WI38 (cell line): ENCODE measurements at regions not wholly inside any gene's neighbourhood (a gene's known extent, or its start where the extent isn't known, plus 50 kb on each side); places are given as distances from the start of the nearest gene placed in this dataset.

Source experiments
- H3K4me3 ChIP-seq: 2 replicates; pipeline ENCODE4 v1.5.1; 2011; ENCODE audit warnings: low read depth, mild to moderate bottlenecking, control low read depth, low read length
- TF ChIP-seq, protein P1 (sequence below): IDR thresholded peaks from 2 replicates; pipeline ENCODE4 v1.5.1; 2012; ENCODE audit warnings: low read depth, mild to moderate bottlenecking, control low read depth, low read length

DNA sequence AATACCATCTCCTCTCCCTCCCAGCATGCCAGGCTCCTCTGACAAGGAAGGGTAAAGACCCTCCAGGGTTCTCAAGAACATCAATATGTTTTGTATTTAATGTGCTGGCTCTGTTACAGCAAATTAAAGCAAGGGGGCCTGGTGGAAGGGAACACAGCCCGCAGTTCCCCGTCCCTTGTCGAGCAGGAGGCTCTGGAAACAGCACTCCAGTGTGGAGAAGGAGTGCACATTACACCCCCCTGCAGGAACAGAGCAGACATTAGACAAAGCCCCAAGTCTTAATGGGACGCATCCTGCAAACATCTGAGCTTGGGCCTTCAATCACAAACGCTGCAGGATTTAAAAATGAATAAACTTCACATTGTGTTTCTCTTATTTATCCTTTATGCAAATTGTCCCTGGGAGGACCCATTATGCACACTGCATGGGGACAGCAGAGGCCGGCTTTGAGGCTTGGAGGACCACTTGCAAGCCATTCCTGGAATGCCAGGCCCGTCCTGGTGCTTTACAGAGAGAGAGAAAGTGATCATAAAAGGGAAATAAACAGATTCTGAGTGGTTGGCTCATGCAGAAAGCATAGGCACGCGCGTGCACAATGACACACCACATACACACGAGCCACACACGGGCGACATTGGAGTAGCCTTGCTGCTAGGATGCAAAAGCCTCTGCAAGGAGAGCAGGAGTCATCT, 328.7 kb downstream of the SMAD2 start:
- no peak overlapping the region for H3K4me3 ChIP-seq
- TF ChIP-seq, protein P1, sequence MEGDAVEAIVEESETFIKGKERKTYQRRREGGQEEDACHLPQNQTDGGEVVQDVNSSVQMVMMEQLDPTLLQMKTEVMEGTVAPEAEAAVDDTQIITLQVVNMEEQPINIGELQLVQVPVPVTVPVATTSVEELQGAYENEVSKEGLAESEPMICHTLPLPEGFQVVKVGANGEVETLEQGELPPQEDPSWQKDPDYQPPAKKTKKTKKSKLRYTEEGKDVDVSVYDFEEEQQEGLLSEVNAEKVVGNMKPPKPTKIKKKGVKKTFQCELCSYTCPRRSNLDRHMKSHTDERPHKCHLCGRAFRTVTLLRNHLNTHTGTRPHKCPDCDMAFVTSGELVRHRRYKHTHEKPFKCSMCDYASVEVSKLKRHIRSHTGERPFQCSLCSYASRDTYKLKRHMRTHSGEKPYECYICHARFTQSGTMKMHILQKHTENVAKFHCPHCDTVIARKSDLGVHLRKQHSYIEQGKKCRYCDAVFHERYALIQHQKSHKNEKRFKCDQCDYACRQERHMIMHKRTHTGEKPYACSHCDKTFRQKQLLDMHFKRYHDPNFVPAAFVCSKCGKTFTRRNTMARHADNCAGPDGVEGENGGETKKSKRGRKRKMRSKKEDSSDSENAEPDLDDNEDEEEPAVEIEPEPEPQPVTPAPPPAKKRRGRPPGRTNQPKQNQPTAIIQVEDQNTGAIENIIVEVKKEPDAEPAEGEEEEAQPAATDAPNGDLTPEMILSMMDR = no peak

- TF ChIP-seq, protein P1 = no peak
- H3K4me3 ChIP-seq = no peak overlapping the region
Observed at GRCh38 chr18:47595831-47596501, 334.5 kb downstream of the SMAD2 start.

DNA sequence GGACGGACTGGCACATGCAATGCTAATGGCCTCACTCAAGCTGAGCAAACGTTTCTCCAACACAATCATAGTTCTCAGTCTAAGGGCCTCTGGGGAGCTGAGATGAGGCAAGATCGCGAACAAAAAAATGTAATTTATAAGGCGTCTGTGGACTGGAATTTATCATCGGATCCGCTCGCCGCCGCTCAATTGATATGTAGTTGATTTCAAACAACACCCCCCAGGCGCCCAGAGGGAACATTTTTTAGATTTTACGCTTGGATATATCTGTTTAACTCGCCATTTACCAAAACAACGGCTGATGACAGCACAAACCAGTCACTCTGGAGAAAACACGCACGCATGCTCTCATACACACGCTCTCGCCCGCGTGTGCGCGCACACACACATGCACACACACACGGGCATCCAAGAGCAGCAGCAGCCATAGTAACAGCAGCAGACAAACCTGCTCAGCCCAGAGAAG, 335.8 kb downstream of the SMAD2 start:
- no peak overlapping the region for H3K4me3 ChIP-seq
- TF ChIP-seq, protein P1 = no peak

GRCh38 chr18:47593744-47594472, 336.6 kb downstream of the SMAD2 start:
- H3K4me3 ChIP-seq = no peak overlapping the region
- TF ChIP-seq, protein P1 = no peak

- no peak overlapping the region for H3K4me3 ChIP-seq
- TF ChIP-seq, protein P1 = no peak
Observed at GRCh38 chr18:47591429-47591828, 339.0 kb downstream of the SMAD2 start.

DNA sequence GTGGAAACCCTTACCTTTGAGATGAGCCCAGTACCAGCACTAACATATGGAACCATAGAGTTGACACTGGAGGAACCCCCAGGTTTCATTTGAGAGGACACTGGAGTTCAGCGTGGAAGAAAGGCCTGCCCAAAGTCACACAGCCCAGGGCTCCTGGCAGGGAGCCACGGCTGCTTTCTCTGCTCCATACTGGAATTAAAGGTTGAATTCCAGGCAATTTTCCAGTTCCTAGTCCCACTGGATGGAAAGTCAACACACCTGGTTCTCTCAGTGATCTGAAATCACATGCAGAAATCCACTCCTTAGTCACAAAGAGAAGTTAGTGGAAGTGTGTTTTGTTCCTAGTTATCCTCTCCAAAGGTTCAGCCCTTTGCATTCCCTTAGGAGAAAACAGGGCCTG, 336.1 kb upstream of the SKOR2 start:
- TF ChIP-seq, protein P1 = no peak
- no peak overlapping the region for H3K4me3 ChIP-seq
